GM21423 (cell line): ENCODE measurements at regions not wholly inside any gene's neighbourhood (a gene's known extent, or its start where the extent isn't known, plus 50 kb on each side); places are given as distances from the start of the nearest gene placed in this dataset.

Experiments used
- ATAC-seq: cut with Tn5 transposase; IDR thresholded peaks from one replicate; pipeline ENCODE4 v1.9.1; 2021; ENCODE audit warnings: mild to moderate bottlenecking, moderate library complexity; ENCODE audit not compliant: unreplicated experiment

- no peak for ATAC-seq
Observed at GRCh38 chr2:157935378-157935906, 59.3 kb upstream of the ACVR1 start.

DNA sequence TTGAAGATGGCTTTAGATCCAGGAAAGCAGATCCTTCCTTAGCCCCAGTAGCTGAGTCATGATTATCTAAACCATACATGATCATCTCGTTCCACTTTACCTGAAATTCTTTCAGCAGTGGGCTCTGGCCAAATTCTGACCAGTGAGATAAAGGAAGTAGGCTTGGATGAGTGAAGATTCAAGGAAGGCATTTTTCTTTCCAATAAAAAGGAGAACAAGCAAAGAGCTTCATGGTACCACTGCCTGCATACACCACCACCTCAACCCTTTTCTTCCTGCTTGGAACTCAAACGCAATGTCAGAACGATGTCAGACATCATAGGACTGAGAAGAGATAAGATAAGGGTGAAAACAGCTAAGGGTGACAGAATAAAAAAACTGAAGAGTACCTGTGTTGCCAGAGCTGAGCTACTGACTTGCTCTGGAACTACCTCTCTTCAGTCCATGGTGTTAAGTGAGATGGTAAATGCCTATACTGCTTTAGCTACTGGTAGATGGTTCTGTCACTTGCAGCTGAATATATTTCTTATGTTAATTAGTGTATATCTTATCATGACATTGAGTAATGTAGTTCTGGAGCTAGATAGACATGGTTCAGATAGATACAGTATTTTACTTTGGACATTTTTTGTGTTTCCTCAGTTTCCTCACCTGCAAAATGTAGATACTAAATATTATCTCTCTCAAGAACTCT lies 58.7 kb upstream of the ACVR1 start:
- no peak for ATAC-seq

- no peak for ATAC-seq
Observed at GRCh38 chr2:157933160-157933920, 57.2 kb upstream of the ACVR1 start.

- no peak for ATAC-seq
Observed at GRCh38 chr2:157932480-157933159, 56.5 kb upstream of the ACVR1 start.

DNA sequence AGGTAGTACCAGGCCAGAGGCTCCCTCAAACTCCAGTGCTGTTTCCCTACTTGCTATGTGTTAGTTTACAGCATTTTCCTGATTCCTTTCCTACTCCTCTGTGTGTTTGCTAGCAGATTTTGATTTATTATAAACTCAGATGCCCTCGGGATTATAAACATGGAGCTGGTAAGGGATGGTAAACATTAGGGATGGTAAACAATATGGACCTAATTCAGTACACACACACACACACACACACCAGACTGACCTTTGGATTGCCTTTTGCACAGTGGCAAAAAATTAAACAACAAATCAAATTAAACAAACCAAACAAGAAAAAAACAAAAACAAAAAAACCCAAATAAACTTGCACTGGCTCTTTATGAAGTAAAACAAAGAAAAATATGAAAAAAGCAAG lies 55.4 kb upstream of the ACVR1 start:
- no peak for ATAC-seq

DNA sequence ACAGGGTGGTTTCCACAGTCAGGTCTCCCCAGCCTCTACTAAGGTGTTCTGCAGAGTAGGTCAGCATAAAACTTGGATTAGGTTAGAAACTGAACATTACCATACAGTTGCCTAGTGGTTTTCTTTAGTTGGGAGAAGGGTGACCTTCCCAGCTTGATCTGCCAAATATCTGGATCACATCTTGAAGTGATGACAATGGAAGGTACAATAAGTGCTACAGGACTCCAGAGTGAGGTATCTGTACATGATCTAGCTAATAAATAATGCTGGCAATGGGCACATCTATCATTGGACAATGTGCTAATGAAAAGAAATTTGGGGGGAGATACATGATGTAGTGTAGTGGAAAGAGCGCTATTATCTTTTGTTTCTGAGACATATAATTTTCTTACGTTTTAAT lies 54.6 kb upstream of the ACVR1 start:
- no peak for ATAC-seq

DNA sequence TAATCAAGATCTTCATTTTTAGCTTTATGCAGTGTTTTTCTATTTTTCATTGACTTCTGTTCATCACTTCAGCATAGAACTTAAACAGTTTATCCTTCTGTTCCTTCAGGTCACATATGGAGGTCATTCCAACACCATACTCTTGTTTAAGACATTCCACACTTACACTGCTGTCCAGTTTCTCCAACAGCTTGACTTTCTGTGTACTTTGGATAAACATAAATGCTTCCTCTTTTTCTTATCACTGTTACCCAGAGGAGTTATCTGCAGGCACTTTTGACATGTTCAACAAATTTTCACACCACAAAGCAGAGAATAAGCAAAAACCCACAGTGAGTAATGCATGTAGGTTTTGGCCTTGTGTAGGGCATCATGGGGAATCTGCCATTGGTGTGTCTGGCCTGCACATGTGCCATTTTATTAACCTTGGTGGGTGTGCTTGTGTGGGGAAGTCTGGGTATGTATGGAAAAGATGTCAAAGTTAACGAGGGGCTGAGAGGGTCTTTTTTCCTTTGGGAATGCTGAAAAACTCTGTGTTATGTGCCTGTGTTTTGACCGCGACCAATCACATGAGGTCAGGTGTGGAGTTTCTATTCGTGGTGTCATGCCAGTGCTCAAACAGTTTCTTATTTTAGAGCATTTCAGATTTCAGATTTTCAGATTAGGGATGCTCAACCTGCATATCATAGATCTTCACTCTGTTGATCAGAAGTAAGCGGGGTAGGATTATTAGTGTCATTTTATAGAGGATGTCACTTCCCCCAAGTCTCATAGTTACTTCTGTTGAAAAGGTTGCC lies 53.9 kb upstream of the ACVR1 start:
- no peak for ATAC-seq

DNA sequence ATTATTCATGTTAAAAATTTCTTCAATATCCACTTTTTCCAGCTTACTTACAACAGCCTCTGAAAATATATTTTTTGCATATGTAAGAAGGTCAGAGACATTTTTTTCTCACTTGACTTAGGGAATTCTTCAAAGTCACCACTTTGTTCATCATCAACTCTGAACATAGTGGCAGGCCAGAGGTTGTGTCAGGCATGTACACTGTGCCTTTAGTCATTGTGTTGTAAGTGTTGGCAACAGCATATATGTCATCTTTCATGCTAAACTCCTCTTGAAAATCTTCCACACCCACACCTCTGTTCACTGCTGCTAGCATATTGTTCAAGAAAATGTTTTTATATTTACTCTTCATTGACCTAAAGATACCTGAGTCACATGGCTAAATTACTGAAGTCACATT lies 52.2 kb upstream of the ACVR1 start:
- ATAC-seq, result no peak

GRCh38 chr2:157927155-157927554 lies 51.0 kb upstream of the ACVR1 start:
- ATAC-seq, result no peak
